Lower lobe of right lung (tissue), 2 donors: ENCODE measurements at regions not wholly inside any gene's neighbourhood (a gene's known extent, or its start where the extent isn't known, plus 50 kb on each side); places are given as distances from the start of the nearest gene placed in this dataset.

Experiments
- ATAC-seq, 2 donors: fragments of 200-7000 bp; cut with Tn5 transposase; one replicate each; pipeline ENCODE4 v1.9.1; 2020 to 2022; ENCODE audit warnings: mild to moderate bottlenecking in 2 of 2, moderate library complexity in 2 of 2
- DNase-seq: peaks from one replicate; pipeline ENCODE4 v3.0.0-alpha.2; 2020
- H3K27ac ChIP-seq: fragments of 200-600 bp; one replicate; pipeline ENCODE4 v1.8.0; 2022
- H3K27me3 ChIP-seq: fragments of 200-600 bp; one replicate; pipeline ENCODE4 v1.8.0; 2022; ENCODE audit warnings: low read depth
- H3K36me3 ChIP-seq: fragments of 200-600 bp; one replicate; pipeline ENCODE4 v1.8.0; 2022; ENCODE audit warnings: mild to moderate bottlenecking
- H3K4me1 ChIP-seq: fragments of 200-600 bp; one replicate; pipeline ENCODE4 v1.8.0; 2022
- H3K4me3 ChIP-seq: fragments of 200-600 bp; one replicate; pipeline ENCODE4 v1.8.0; 2022; ENCODE audit warnings: mild to moderate bottlenecking
- H3K9me3 ChIP-seq: fragments of 200-600 bp; one replicate; pipeline ENCODE4 v1.8.0; 2022
- CTCF ChIP-seq: fragments of 200-600 bp; IDR thresholded peaks from one replicate; pipeline ENCODE4 v1.8.0; 2022; ENCODE audit warnings: antibody characterized with exemption, mild to moderate bottlenecking
- intact Hi-C: fragments of 100-400 bp; cut with DNase I; formaldehyde crosslinking; loops from one replicate; pipeline ENCODE4 v1.11.0; 2022
- donor health status: DM: no; HTN: yes; CAD: no; lungs with severe emphysema.

GRCh38 chr15:29952225-29952624 lies 130.0 kb upstream of the TJP1 start:
- no peak for ATAC-seq
- no peak for DNase-seq
- H3K9me3 ChIP-seq, result no peaks in the 10 kb centered on the region
- H3K36me3 ChIP-seq, result no peaks in the 10 kb centered on the region
- TF ChIP-seq CTCF, result no peak
- intact Hi-C loops, result no loop called here
- H3K27ac ChIP-seq, result no peak overlapping the region
- H3K4me3 ChIP-seq, result no peak overlapping the region
- no peaks in the 10 kb centered on the region for H3K27me3 ChIP-seq
- H3K4me1 ChIP-seq, result no peaks in the 10 kb centered on the region

- Histone ChIP-seq H3K27ac (no peak overlapping the region), H3K9me3 (no peaks in the 10 kb centered on the region), H3K4me1 (no peaks in the 10 kb centered on the region), H3K27me3 (no peaks in the 10 kb centered on the region), H3K36me3 (no peaks in the 10 kb centered on the region), H3K4me3 (no peak overlapping the region)
- intact Hi-C loops, result no loop called here
- ATAC-seq (no peak), DNase-seq (no peak)
- TF ChIP-seq CTCF, result no peak
These were observed 123.8 kb upstream of the TJP1 start for GRCh38 chr15:29945943-29946596.

- intact Hi-C loops, result no loop called here
- ATAC-seq, result peak in 1 of 2 donors; percentile 29
These were observed 122.7 kb upstream of the TJP1 start for GRCh38 chr15:29944925-29945324.

GRCh38 chr15:29942548-29942947 lies 120.3 kb upstream of the TJP1 start:
- intact Hi-C loops, result no loop called here
- Histone ChIP-seq H3K27ac (no peak overlapping the region), H3K27me3 (no peaks in the 10 kb centered on the region), H3K36me3 (no peaks in the 10 kb centered on the region), H3K9me3 (no peaks in the 10 kb centered on the region), H3K4me3 (no peak overlapping the region), H3K4me1 (no peaks in the 10 kb centered on the region)
- TF ChIP-seq CTCF, result no peak
- ATAC-seq (no peak), DNase-seq (no peak)

More at GRCh38 chr15:29944925-29945324, 122.7 kb upstream of the TJP1 start:
- DNase-seq, result no peak
- no peaks in the 10 kb centered on the region for H3K36me3 ChIP-seq
- H3K9me3 ChIP-seq, result no peaks in the 10 kb centered on the region
- TF ChIP-seq CTCF, result no peak
- H3K4me3 ChIP-seq, result no peak overlapping the region
- no peaks in the 10 kb centered on the region for H3K4me1 ChIP-seq
- no peak overlapping the region for H3K27ac ChIP-seq
- no peaks in the 10 kb centered on the region for H3K27me3 ChIP-seq

- intact Hi-C loops, result no loop called here
- no peak overlapping the region for H3K4me3 ChIP-seq
- no peaks in the 10 kb centered on the region for H3K9me3 ChIP-seq
- no peaks in the 10 kb centered on the region for H3K27me3 ChIP-seq
- H3K4me1 ChIP-seq, result no peaks in the 10 kb centered on the region
- no peak overlapping the region for H3K27ac ChIP-seq
- DNase-seq, result no peak
- H3K36me3 ChIP-seq, result no peaks in the 10 kb centered on the region
- ATAC-seq, result no peak
- TF ChIP-seq CTCF, result peak; percentile 23
These were observed 119.9 kb upstream of the TJP1 start for GRCh38 chr15:29942143-29942542.

- TF ChIP-seq CTCF, result no peak
- intact Hi-C loops, result no loop called here
These were observed 117.1 kb upstream of the TJP1 start for GRCh38 chr15:29939404-29939803.

More at GRCh38 chr15:29939404-29939803, 117.1 kb upstream of the TJP1 start:
- Histone ChIP-seq H3K36me3 (no peaks in the 10 kb centered on the region), H3K4me1 (no peaks in the 10 kb centered on the region), H3K4me3 (no peak overlapping the region), H3K27me3 (no peaks in the 10 kb centered on the region), H3K9me3 (no peaks in the 10 kb centered on the region), H3K27ac (no peak overlapping the region)
- no peak for ATAC-seq
- no peak for DNase-seq
